H1 (cell line): ENCODE measurements at regions not wholly inside any gene's neighbourhood (a gene's known extent, or its start where the extent isn't known, plus 50 kb on each side); places are given as distances from the start of the nearest gene placed in this dataset.

Experiments
- ATF3 ChIP-seq: IDR thresholded peaks from 2 replicates; pipeline ENCODE4 v1.6.1; 2011; ENCODE audit warnings: low read depth, mild to moderate bottlenecking, low read length; ENCODE audit not compliant: insufficient read depth
- CEBPB ChIP-seq: IDR thresholded peaks from 2 replicates; pipeline ENCODE4 v1.6.1; 2012; ENCODE audit warnings: low read depth, low read length
- CREB1 ChIP-seq: IDR thresholded peaks from 2 replicates; pipeline ENCODE4 v1.6.1; 2012; ENCODE audit warnings: inconsistent platforms
- CTCF ChIP-seq, 3 experiments: IDR thresholded peaks; 1 replicate in 2 of 3; 2 replicates in 1 of 3; pipeline versions ENCODE4 v1.5.1 to v1.6.1; 2011; ENCODE audit warnings: low read length in 3 of 3, mild to moderate bottlenecking in 3 of 3, inconsistent platforms in 2 of 3, low read depth in 1 of 3, moderate library complexity in 1 of 3; ENCODE audit not compliant: insufficient read depth in 1 of 3; ENCODE audit errors: control extremely low read depth in 1 of 3
- EGR1 ChIP-seq: IDR thresholded peaks from 2 replicates; pipeline ENCODE4 v1.6.1; 2011; ENCODE audit warnings: low read depth, low read length, borderline replicate concordance
- EZH2 ChIP-seq: fragments of 200-600 bp; sonication (generic); IDR thresholded peaks from 2 replicates; pipeline ENCODE4 v1.7.1; 2012; ENCODE audit warnings: low read depth, mild to moderate bottlenecking, moderate library complexity, low read length, inconsistent platforms; ENCODE audit not compliant: severe bottlenecking
- FOSL1 ChIP-seq: IDR thresholded peaks from 2 replicates; pipeline ENCODE4 v1.6.1; 2011; ENCODE audit warnings: mild to moderate bottlenecking, low read depth, low read length, moderate library complexity; ENCODE audit not compliant: insufficient read depth
- HDAC2 ChIP-seq, 2 experiments: fragments of 300-600 bp in 1 of 2; sonication (generic) in 1 of 2; IDR thresholded peaks; 2 replicates each; pipeline ENCODE4 v1.6.1; 2011 to 2012; ENCODE audit warnings: low read depth in 2 of 2, low read length in 2 of 2, mild to moderate bottlenecking in 2 of 2, moderate library complexity in 2 of 2, borderline replicate concordance in 1 of 2, inconsistent platforms in 1 of 2
- POLR2A ChIP-seq, 2 experiments: IDR thresholded peaks; 1 replicate in 1 of 2; 2 replicates in 1 of 2; pipeline ENCODE4 v1.6.1; 2011; ENCODE audit warnings: low read depth in 2 of 2, low read length in 2 of 2, mild to moderate bottlenecking in 2 of 2; ENCODE audit errors: control extremely low read depth in 1 of 2
- POLR2AphosphoS5 ChIP-seq: IDR thresholded peaks from 2 replicates; pipeline ENCODE4 v1.6.1; 2011; ENCODE audit warnings: low read depth, low read length
- RXRA ChIP-seq: IDR thresholded peaks from 2 replicates; pipeline ENCODE4 v1.6.1; 2011; ENCODE audit warnings: low read depth, mild to moderate bottlenecking, low read length, moderate library complexity; ENCODE audit not compliant: insufficient read depth
- SRF ChIP-seq: IDR thresholded peaks from 2 replicates; pipeline ENCODE4 v1.6.1; 2011; ENCODE audit warnings: mild to moderate bottlenecking, low read depth, low read length, moderate library complexity
- TCF12 ChIP-seq: IDR thresholded peaks from 2 replicates; pipeline ENCODE4 v1.6.1; 2011; ENCODE audit warnings: low read depth, mild to moderate bottlenecking, low read length
- USF2 ChIP-seq: IDR thresholded peaks from 2 replicates; pipeline ENCODE4 v1.6.1; 2011; ENCODE audit warnings: low read length, improper control_type of control experiment

- no peak for TF ChIP-seq CTCF (IDR thresholded peaks at IDR 0.05; ENCODE audit: control extremely low read depth in 1 of 3, insufficient read depth in 1 of 3, low read depth in 1 of 3, low read length in 3 of 3)
- no peak for TF ChIP-seq EZH2
- TF ChIP-seq POLR2A (IDR thresholded peaks at IDR 0.05; ENCODE audit: control extremely low read depth in 1 of 2, low read depth in 2 of 2, low read length in 2 of 2): no peak
- TF ChIP-seq CREB1: no peak
- no peak for TF ChIP-seq HDAC2 (IDR thresholded peaks at IDR 0.05; ENCODE audit: borderline replicate concordance in 1 of 2, low read depth in 2 of 2, low read length in 2 of 2)
- TF ChIP-seq SRF: no peak
- TF ChIP-seq FOSL1: no peak
- TF ChIP-seq POLR2AphosphoS5: no peak
- TF ChIP-seq RXRA: no peak
- no peak for TF ChIP-seq CEBPB
- TF ChIP-seq EGR1: no peak
- no peak for TF ChIP-seq ATF3
- no peak for TF ChIP-seq TCF12
- no peak for TF ChIP-seq USF2
Observed at GRCh38 chr2:8243748-8244400, 438.0 kb upstream of the ID2 start.
